ENCODE measurements at regions not wholly inside any gene's neighbourhood (a gene's known extent, or its start where the extent isn't known, plus 50 kb on each side); places are given as distances from the start of the nearest gene placed in this dataset.

- DNase-seq, result no peak
These were observed 197.7 kb upstream of the POU3F1 start for GRCh38 chr1:38244218-38244845.

GRCh38 chr1:38243106-38243505, 196.5 kb upstream of the POU3F1 start:
- no peak for DNase-seq

- no peak for DNase-seq
These were observed 195.9 kb upstream of the POU3F1 start for GRCh38 chr1:38242506-38242905.

- no peak for DNase-seq
These were observed 195.2 kb upstream of the POU3F1 start for GRCh38 chr1:38241594-38242334.

- DNase-seq, result no peak
These were observed 194.0 kb upstream of the POU3F1 start for GRCh38 chr1:38240618-38241017.

- no peak for DNase-seq
These were observed 192.8 kb upstream of the POU3F1 start for GRCh38 chr1:38239258-38239835.

GRCh38 chr1:38238294-38238693, 191.7 kb upstream of the POU3F1 start:
- DNase-seq, result no peak

- DNase-seq, result no peak
These were observed 189.1 kb upstream of the POU3F1 start for GRCh38 chr1:38235705-38236104.

- no peak for DNase-seq
These were observed 185.3 kb upstream of the POU3F1 start for GRCh38 chr1:38231941-38232340.

GRCh38 chr1:38228718-38229117, 182.1 kb upstream of the POU3F1 start:
- no peak for DNase-seq

GRCh38 chr1:38225745-38226144, 179.2 kb upstream of the POU3F1 start:
- DNase-seq, result no peak

GRCh38 chr1:38223391-38223790, 176.8 kb upstream of the POU3F1 start:
- no peak for DNase-seq

GRCh38 chr1:38222891-38223290, 176.3 kb upstream of the POU3F1 start:
- no peak for DNase-seq

GRCh38 chr1:38221006-38221649, 174.5 kb upstream of the POU3F1 start:
- DNase-seq, result no peak

- no peak for DNase-seq
These were observed 170.7 kb upstream of the POU3F1 start for GRCh38 chr1:38217316-38217715.

GRCh38 chr1:38213646-38214434, 167.2 kb upstream of the POU3F1 start:
- no peak for DNase-seq

- DNase-seq, result no peak
These were observed 164.2 kb upstream of the POU3F1 start for GRCh38 chr1:38210895-38211177.

GRCh38 chr1:38210021-38210894, 163.7 kb upstream of the POU3F1 start:
- no peak for DNase-seq

GRCh38 chr1:38208716-38209632, 162.4 kb upstream of the POU3F1 start:
- DNase-seq, result no peak

- no peak for DNase-seq
These were observed 161.3 kb upstream of the POU3F1 start for GRCh38 chr1:38207906-38208305.

- DNase-seq, result no peak
These were observed 160.7 kb upstream of the POU3F1 start for GRCh38 chr1:38207275-38207674.

Measured in activated gamma-delta T cell treated with Interleukin-2 at 50 U/mL for 16 hours (primary cell).